ENCODE measurements at regions not wholly inside any gene's neighbourhood (a gene's known extent, or its start where the extent isn't known, plus 50 kb on each side); places are given as distances from the start of the nearest gene placed in this dataset.

- TF ChIP-seq POLR2AphosphoS5 (IDR thresholded peaks at IDR 0.05; ENCODE audit: low read depth, low read length) (no peak), POLR2A (IDR thresholded peaks at IDR 0.05; ENCODE audit: low read depth, low read length) (no peak), SPI1 (IDR thresholded peaks at IDR 0.05; ENCODE audit: low read depth, low read length) (no peak), TAF1 (IDR thresholded peaks at IDR 0.05; ENCODE audit: low read depth, low read length) (no peak), PAX5 (IDR thresholded peaks at IDR 0.05; ENCODE audit: insufficient read depth, low read length, severe bottlenecking) (no peak), POU2F2 (IDR thresholded peaks at IDR 0.05; ENCODE audit: low read depth, low read length) (no peak)
Observed at GRCh38 chr2:12109363-12110017, 363.1 kb downstream of the LPIN1 start.
